GM23248 (cell line): ENCODE measurements at regions not wholly inside any gene's neighbourhood (a gene's known extent, or its start where the extent isn't known, plus 50 kb on each side); places are given as distances from the start of the nearest gene placed in this dataset.

Experiments
- EZH2 ChIP-seq: fragments of 200-600 bp; sonication (generic); IDR thresholded peaks from 2 replicates; pipeline ENCODE4 v1.6.1; 2018; ENCODE audit warnings: antibody characterized with exemption, mild to moderate bottlenecking; ENCODE audit not compliant: insufficient read depth, poor library complexity, severe bottlenecking
- EZH2phosphoT487 ChIP-seq: fragments of 200-600 bp; sonication (generic); IDR thresholded peaks from 2 replicates; pipeline ENCODE4 v1.6.1; 2018; ENCODE audit warnings: antibody characterized with exemption, moderate library complexity, mild to moderate bottlenecking, low read depth; ENCODE audit not compliant: insufficient read depth

DNA sequence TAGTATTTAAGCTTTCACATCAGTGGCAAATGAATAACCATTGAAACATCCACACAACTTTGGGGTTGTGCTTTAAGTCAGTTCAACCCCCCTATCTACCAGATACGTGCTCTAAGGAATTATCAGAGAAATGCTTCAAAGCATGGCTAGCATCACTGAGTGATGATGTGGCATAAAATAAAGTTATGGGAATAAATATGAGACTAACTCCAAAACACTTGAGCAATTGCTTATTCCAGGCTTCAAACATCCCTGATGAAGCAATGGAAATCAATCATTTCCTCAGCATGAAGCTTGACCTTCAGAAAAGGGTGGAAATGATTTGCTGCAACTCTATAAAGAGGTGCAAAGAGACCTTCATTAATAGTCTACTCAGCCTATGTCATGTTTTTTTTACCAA is 292.0 kb upstream of the SMC2 start:
- TF ChIP-seq EZH2 (no peak), EZH2phosphoT487 (no peak)
